ENCODE measurements at regions not wholly inside any gene's neighbourhood (a gene's known extent, or its start where the extent isn't known, plus 50 kb on each side); places are given as distances from the start of the nearest gene placed in this dataset.

GRCh38 chr10:88136712-88137111 is 273.3 kb downstream of the PTEN start:
- no peak for DNase-seq

GRCh38 chr10:88138319-88138848 is 275.0 kb downstream of the PTEN start:
- DNase-seq: no peak

GRCh38 chr10:88147000-88147798 is 283.8 kb downstream of the PTEN start:
- no peak for DNase-seq

- DNase-seq: no peak
Measured at GRCh38 chr10:88149906-88150305, 286.5 kb downstream of the PTEN start.

- no peak for DNase-seq
Measured at GRCh38 chr10:88150339-88150738, 286.9 kb downstream of the PTEN start.

- DNase-seq: no peak
Measured at GRCh38 chr10:88152728-88153133, 289.3 kb downstream of the PTEN start.

GRCh38 chr10:88154596-88155250 is 291.3 kb downstream of the PTEN start:
- no peak for DNase-seq

- no peak for DNase-seq
Measured at GRCh38 chr10:88156341-88156740, 292.9 kb downstream of the PTEN start.

GRCh38 chr10:88157981-88158465 is 294.6 kb downstream of the PTEN start:
- no peak for DNase-seq

GRCh38 chr10:88158526-88159122 is 295.2 kb downstream of the PTEN start:
- no peak for DNase-seq

- DNase-seq: no peak
Measured at GRCh38 chr10:88159127-88159829, 295.9 kb downstream of the PTEN start.

- DNase-seq: no peak
Measured at GRCh38 chr10:88161070-88161469, 297.6 kb downstream of the PTEN start.

GRCh38 chr10:88161756-88162155 is 298.3 kb downstream of the PTEN start:
- DNase-seq: no peak

- DNase-seq: no peak
Measured at GRCh38 chr10:88162852-88163251, 299.4 kb downstream of the PTEN start.

- no peak for DNase-seq
Measured at GRCh38 chr10:88163572-88163971, 300.1 kb downstream of the PTEN start.

- no peak for DNase-seq
Measured at GRCh38 chr10:88164471-88164870, 301.0 kb downstream of the PTEN start.

- DNase-seq: no peak
Measured at GRCh38 chr10:88165849-88166271, 302.4 kb downstream of the PTEN start.

GRCh38 chr10:88168171-88169036 is 305.0 kb downstream of the PTEN start:
- DNase-seq: no peak

GRCh38 chr10:88169037-88169319 is 305.6 kb downstream of the PTEN start:
- no peak for DNase-seq

GRCh38 chr10:88170628-88171027 is 307.2 kb downstream of the PTEN start:
- DNase-seq: no peak

GRCh38 chr10:88172159-88172558 is 308.7 kb downstream of the PTEN start:
- no peak for DNase-seq

- no peak for DNase-seq
Measured at GRCh38 chr10:88174391-88174790, 311.0 kb downstream of the PTEN start.
